ENCODE measurements at regions not wholly inside any gene's neighbourhood (a gene's known extent, or its start where the extent isn't known, plus 50 kb on each side); places are given as distances from the start of the nearest gene placed in this dataset.

- TF ChIP-seq, protein P1, sequence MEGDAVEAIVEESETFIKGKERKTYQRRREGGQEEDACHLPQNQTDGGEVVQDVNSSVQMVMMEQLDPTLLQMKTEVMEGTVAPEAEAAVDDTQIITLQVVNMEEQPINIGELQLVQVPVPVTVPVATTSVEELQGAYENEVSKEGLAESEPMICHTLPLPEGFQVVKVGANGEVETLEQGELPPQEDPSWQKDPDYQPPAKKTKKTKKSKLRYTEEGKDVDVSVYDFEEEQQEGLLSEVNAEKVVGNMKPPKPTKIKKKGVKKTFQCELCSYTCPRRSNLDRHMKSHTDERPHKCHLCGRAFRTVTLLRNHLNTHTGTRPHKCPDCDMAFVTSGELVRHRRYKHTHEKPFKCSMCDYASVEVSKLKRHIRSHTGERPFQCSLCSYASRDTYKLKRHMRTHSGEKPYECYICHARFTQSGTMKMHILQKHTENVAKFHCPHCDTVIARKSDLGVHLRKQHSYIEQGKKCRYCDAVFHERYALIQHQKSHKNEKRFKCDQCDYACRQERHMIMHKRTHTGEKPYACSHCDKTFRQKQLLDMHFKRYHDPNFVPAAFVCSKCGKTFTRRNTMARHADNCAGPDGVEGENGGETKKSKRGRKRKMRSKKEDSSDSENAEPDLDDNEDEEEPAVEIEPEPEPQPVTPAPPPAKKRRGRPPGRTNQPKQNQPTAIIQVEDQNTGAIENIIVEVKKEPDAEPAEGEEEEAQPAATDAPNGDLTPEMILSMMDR (optimal IDR thresholded peaks at IDR 0.05 in 1 of 3, IDR thresholded peaks at IDR 0.05 in 1 of 3, conservative IDR thresholded peaks at IDR 0.05 in 1 of 3; ENCODE audit: extremely low read depth in 1 of 3, insufficient read depth in 2 of 3, low read length in 3 of 3), result no peak
- no peak for TF ChIP-seq EZH2 (IDR thresholded peaks at IDR 0.05; ENCODE audit: low read length)
Observed at GRCh38 chr3:148074946-148075345, 622.8 kb upstream of the AGTR1 start.

All from keratinocyte (primary cell).